Liver (tissue), 8 donors: ENCODE measurements at regions not wholly inside any gene's neighbourhood (a gene's known extent, or its start where the extent isn't known, plus 50 kb on each side); places are given as distances from the start of the nearest gene placed in this dataset.

Source experiments
- DNase-seq: peaks from one replicate; pipeline ENCODE4 v3.0.0-alpha.2; 2017; ENCODE audit warnings: low spot score
- H3K27ac ChIP-seq, 2 donors: one replicate each; pipeline ENCODE4 v1.7.0; 2013; ENCODE audit warnings: inconsistent platforms in 2 of 2, low read length in 2 of 2, control low read depth in 1 of 2, low read depth in 1 of 2, mild to moderate bottlenecking in 1 of 2
- H3K27me3 ChIP-seq, 4 donors: one replicate each; pipeline versions ENCODE4 v1.6.1 to v1.7.0; 2013; ENCODE audit warnings: low read length in 3 of 4, inconsistent platforms in 1 of 4, mild to moderate bottlenecking in 1 of 4, moderate library complexity in 1 of 4; ENCODE audit not compliant: control insufficient read depth in 4 of 4, insufficient read depth in 4 of 4
- H3K36me3 ChIP-seq, 4 donors: one replicate each; pipeline versions ENCODE4 v1.6.1 to v1.7.0; 2013; ENCODE audit warnings: low read length in 3 of 4, mild to moderate bottlenecking in 3 of 4, low read depth in 1 of 4, moderate library complexity in 1 of 4; ENCODE audit not compliant: control insufficient read depth in 4 of 4, insufficient read depth in 3 of 4
- H3K4me1 ChIP-seq, 4 donors: one replicate each; pipeline versions ENCODE4 v1.6.1 to v1.7.0; 2013; ENCODE audit warnings: low read length in 3 of 4, mild to moderate bottlenecking in 3 of 4, moderate library complexity in 1 of 4; ENCODE audit not compliant: control insufficient read depth in 4 of 4, insufficient read depth in 4 of 4
- H3K4me3 ChIP-seq, 3 donors: one replicate each; pipeline versions ENCODE4 v1.6.1 to v1.7.0; 2013; ENCODE audit warnings: low read length in 3 of 3, control low read depth in 1 of 3, low read depth in 1 of 3, mild to moderate bottlenecking in 1 of 3
- H3K9ac ChIP-seq, 2 donors: one replicate each; pipeline ENCODE4 v1.7.0; 2013; ENCODE audit warnings: low read length in 2 of 2, mild to moderate bottlenecking in 2 of 2, moderate library complexity in 2 of 2, control low read depth in 1 of 2, low read depth in 1 of 2
- H3K9me3 ChIP-seq, 4 donors: one replicate each; pipeline versions ENCODE4 v1.6.1 to v1.7.0; 2013; ENCODE audit warnings: low read length in 3 of 4; ENCODE audit not compliant: control insufficient read depth in 4 of 4
- EGR1 ChIP-seq, 2 donors: IDR thresholded peaks; 2 replicates each; pipeline ENCODE4 v1.6.1; 2016 to 2018; ENCODE audit warnings: antibody characterized with exemption in 2 of 2, low read depth in 2 of 2
- FOXA1 ChIP-seq: IDR thresholded peaks from 2 replicates; pipeline ENCODE4 v1.6.1; 2016; ENCODE audit warnings: antibody characterized with exemption
- FOXA2 ChIP-seq: IDR thresholded peaks from 2 replicates; pipeline ENCODE4 v1.6.1; 2016; ENCODE audit warnings: antibody characterized with exemption
- GABPA ChIP-seq, 2 donors: IDR thresholded peaks in 1 of 2; conservative IDR thresholded peaks in 1 of 2; 2 replicates each; pipeline ENCODE4 v1.6.1; 2016; ENCODE audit warnings: antibody characterized with exemption in 2 of 2, mild to moderate bottlenecking in 1 of 2, moderate library complexity in 1 of 2
- HNF4A ChIP-seq, 2 donors: conservative IDR thresholded peaks; 2 replicates each; pipeline ENCODE4 v1.6.1; 2016; ENCODE audit warnings: antibody characterized with exemption in 2 of 2, mild to moderate bottlenecking in 2 of 2
- HNF4G ChIP-seq: IDR thresholded peaks from 2 replicates; pipeline ENCODE4 v1.6.1; 2016; ENCODE audit warnings: antibody characterized with exemption
- JUND ChIP-seq, 2 donors: IDR thresholded peaks; 2 replicates each; pipeline ENCODE4 v1.6.1; 2016; ENCODE audit warnings: antibody characterized with exemption in 2 of 2
- NR2F2 ChIP-seq: IDR thresholded peaks from 2 replicates; pipeline ENCODE4 v1.6.1; 2016; ENCODE audit warnings: antibody characterized with exemption
- RAD21 ChIP-seq, 2 donors: IDR thresholded peaks; 2 replicates each; pipeline ENCODE4 v1.6.1; 2016; ENCODE audit warnings: antibody characterized with exemption in 2 of 2, mild to moderate bottlenecking in 2 of 2
- RXRA ChIP-seq, 2 donors: IDR thresholded peaks; 2 replicates each; pipeline ENCODE4 v1.6.1; 2017 to 2018; ENCODE audit warnings: antibody characterized with exemption in 2 of 2, mild to moderate bottlenecking in 1 of 2
- SP1 ChIP-seq: IDR thresholded peaks from 2 replicates; pipeline ENCODE4 v1.6.1; 2018; ENCODE audit warnings: antibody characterized with exemption, mild to moderate bottlenecking
- TAF1 ChIP-seq: conservative IDR thresholded peaks from 2 replicates; pipeline ENCODE4 v1.6.1; 2016; ENCODE audit warnings: antibody characterized with exemption, mild to moderate bottlenecking
- YY1 ChIP-seq: IDR thresholded peaks from 2 replicates; pipeline ENCODE4 v1.6.1; 2016; ENCODE audit warnings: antibody characterized with exemption, mild to moderate bottlenecking
- WGBS: extraction: QIAGEN DNeasy Blood & Tissue Kit; methylation state at CpG from one replicate; pipeline ENCODE4 v1.1.7; 2013; 5-methylcytosine and 5-hydroxymethylcytosine counted together
- TF ChIP-seq, protein P1 (sequence below): IDR thresholded peaks from 2 replicates; pipeline ENCODE4 v1.6.1; 2016; ENCODE audit warnings: antibody characterized with exemption
- TF ChIP-seq, protein P2 (sequence below): IDR thresholded peaks from 2 replicates; pipeline ENCODE4 v1.6.1; 2016; ENCODE audit warnings: antibody characterized with exemption, mild to moderate bottlenecking
- TF ChIP-seq, protein P3 (sequence below): fragments of 150-350 bp; IDR thresholded peaks from 2 replicates; pipeline ENCODE4 v1.5.1; 2017; ENCODE audit warnings: improper control_type of control experiment, low read depth, low read length; ENCODE audit not compliant: missing input control
- TF ChIP-seq, protein P4 (sequence below): IDR thresholded peaks from 2 replicates; pipeline ENCODE4 v1.6.1; 2016; ENCODE audit warnings: antibody characterized with exemption
- TF ChIP-seq, protein P5 (sequence below): IDR thresholded peaks from 2 replicates; pipeline ENCODE4 v1.6.1; 2016; ENCODE audit warnings: antibody characterized with exemption
- donor health status: healthy.
- donor health status: healthy.
- donor health status: healthy.
- donor health status: healthy.
- donor health status: healthy.

DNA sequence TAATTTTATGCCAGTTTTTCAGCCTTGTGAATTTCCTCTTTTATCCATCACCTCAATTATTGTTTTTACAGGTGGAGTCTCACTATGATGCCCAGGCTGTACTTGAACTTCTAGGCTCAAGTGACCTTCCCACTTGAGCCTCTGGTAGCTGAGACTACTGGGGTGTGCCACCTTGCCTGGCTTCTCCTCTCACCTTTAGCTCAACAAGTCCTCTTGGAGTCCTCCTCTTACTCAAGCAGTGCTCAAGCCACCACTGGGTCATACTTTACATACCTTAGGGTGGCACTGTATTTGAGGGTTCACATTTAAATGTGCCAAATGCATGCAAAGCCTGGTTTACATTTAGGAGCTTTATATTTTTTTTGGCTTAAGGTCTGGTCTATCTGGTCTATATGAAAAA is 350.1 kb upstream of the MCTP2 start:
- Histone ChIP-seq H3K27me3 (peaks cover 0 to 2% (median 0%) of the 10 kb centered on the region in 4 donors), H3K9me3 (no peaks in the 10 kb centered on the region), H3K4me1 (no peaks in the 10 kb centered on the region), H3K4me3 (no peak overlapping the region), H3K27ac (no peak overlapping the region), H3K36me3 (no peaks in the 10 kb centered on the region), H3K9ac (no peak overlapping the region)
- no peak for DNase-seq
- TF ChIP-seq EGR1 (IDR thresholded peaks at IDR 0.05; ENCODE audit: low read depth in 2 of 2), result no peak
- no peak for TF ChIP-seq JUND (IDR thresholded peaks at IDR 0.05)
- TF ChIP-seq SP1, result no peak
- no peak for TF ChIP-seq GABPA (IDR thresholded peaks at IDR 0.05 in 1 of 2, conservative IDR thresholded peaks at IDR 0.05 in 1 of 2)
- TF ChIP-seq FOXA2, result no peak
- TF ChIP-seq HNF4G, result no peak

DNA sequence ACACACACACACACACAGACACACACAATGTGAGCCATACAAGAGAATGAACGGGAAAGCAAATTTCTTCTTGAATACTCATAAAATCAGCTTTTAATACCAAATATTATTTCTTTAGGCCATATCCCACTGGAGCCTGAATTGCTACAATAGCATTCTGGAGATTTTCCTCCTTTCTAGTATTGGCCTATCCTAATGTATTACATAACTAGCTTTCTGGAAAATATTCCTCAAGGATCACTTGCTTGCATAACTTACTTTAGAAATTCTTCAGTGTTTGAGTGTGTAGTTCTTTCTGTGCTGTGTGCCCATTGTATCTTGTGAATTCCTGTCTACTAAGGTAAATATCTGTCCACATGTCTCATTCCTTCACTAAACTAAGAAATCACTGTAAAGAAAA is 351.0 kb upstream of the MCTP2 start:
- H3K9me3 ChIP-seq, result no peaks in the 10 kb centered on the region
- TF ChIP-seq FOXA2 (no peak), HNF4A (conservative IDR thresholded peaks at IDR 0.05) (no peak), NR2F2 (no peak), YY1 (no peak), TAF1 (no peak), JUND (IDR thresholded peaks at IDR 0.05) (no peak), RXRA (IDR thresholded peaks at IDR 0.05) (no peak), FOXA1 (no peak), RAD21 (IDR thresholded peaks at IDR 0.05) (no peak)
- TF ChIP-seq, protein P1, sequence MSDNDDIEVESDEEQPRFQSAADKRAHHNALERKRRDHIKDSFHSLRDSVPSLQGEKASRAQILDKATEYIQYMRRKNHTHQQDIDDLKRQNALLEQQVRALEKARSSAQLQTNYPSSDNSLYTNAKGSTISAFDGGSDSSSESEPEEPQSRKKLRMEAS, result no peak
- TF ChIP-seq, protein P2, sequence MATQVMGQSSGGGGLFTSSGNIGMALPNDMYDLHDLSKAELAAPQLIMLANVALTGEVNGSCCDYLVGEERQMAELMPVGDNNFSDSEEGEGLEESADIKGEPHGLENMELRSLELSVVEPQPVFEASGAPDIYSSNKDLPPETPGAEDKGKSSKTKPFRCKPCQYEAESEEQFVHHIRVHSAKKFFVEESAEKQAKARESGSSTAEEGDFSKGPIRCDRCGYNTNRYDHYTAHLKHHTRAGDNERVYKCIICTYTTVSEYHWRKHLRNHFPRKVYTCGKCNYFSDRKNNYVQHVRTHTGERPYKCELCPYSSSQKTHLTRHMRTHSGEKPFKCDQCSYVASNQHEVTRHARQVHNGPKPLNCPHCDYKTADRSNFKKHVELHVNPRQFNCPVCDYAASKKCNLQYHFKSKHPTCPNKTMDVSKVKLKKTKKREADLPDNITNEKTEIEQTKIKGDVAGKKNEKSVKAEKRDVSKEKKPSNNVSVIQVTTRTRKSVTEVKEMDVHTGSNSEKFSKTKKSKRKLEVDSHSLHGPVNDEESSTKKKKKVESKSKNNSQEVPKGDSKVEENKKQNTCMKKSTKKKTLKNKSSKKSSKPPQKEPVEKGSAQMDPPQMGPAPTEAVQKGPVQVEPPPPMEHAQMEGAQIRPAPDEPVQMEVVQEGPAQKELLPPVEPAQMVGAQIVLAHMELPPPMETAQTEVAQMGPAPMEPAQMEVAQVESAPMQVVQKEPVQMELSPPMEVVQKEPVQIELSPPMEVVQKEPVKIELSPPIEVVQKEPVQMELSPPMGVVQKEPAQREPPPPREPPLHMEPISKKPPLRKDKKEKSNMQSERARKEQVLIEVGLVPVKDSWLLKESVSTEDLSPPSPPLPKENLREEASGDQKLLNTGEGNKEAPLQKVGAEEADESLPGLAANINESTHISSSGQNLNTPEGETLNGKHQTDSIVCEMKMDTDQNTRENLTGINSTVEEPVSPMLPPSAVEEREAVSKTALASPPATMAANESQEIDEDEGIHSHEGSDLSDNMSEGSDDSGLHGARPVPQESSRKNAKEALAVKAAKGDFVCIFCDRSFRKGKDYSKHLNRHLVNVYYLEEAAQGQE, result no peak
- TF ChIP-seq, protein P3, sequence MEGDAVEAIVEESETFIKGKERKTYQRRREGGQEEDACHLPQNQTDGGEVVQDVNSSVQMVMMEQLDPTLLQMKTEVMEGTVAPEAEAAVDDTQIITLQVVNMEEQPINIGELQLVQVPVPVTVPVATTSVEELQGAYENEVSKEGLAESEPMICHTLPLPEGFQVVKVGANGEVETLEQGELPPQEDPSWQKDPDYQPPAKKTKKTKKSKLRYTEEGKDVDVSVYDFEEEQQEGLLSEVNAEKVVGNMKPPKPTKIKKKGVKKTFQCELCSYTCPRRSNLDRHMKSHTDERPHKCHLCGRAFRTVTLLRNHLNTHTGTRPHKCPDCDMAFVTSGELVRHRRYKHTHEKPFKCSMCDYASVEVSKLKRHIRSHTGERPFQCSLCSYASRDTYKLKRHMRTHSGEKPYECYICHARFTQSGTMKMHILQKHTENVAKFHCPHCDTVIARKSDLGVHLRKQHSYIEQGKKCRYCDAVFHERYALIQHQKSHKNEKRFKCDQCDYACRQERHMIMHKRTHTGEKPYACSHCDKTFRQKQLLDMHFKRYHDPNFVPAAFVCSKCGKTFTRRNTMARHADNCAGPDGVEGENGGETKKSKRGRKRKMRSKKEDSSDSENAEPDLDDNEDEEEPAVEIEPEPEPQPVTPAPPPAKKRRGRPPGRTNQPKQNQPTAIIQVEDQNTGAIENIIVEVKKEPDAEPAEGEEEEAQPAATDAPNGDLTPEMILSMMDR, result no peak
- TF ChIP-seq, protein P4, sequence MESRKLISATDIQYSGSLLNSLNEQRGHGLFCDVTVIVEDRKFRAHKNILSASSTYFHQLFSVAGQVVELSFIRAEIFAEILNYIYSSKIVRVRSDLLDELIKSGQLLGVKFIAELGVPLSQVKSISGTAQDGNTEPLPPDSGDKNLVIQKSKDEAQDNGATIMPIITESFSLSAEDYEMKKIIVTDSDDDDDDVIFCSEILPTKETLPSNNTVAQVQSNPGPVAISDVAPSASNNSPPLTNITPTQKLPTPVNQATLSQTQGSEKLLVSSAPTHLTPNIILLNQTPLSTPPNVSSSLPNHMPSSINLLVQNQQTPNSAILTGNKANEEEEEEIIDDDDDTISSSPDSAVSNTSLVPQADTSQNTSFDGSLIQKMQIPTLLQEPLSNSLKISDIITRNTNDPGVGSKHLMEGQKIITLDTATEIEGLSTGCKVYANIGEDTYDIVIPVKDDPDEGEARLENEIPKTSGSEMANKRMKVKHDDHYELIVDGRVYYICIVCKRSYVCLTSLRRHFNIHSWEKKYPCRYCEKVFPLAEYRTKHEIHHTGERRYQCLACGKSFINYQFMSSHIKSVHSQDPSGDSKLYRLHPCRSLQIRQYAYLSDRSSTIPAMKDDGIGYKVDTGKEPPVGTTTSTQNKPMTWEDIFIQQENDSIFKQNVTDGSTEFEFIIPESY, result no peak
- TF ChIP-seq, protein P5, sequence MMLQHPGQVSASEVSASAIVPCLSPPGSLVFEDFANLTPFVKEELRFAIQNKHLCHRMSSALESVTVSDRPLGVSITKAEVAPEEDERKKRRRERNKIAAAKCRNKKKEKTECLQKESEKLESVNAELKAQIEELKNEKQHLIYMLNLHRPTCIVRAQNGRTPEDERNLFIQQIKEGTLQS, result no peak
- no peak for DNase-seq
- WGBS, result 76% methylated on average over 1 of the region's 1 CpG
- H3K4me3 ChIP-seq, result no peak overlapping the region
- no peak overlapping the region for H3K27ac ChIP-seq
- H3K36me3 ChIP-seq, result no peaks in the 10 kb centered on the region
- H3K9ac ChIP-seq, result no peak overlapping the region
- H3K4me1 ChIP-seq, result no peaks in the 10 kb centered on the region
- H3K27me3 ChIP-seq, result no peaks in the 10 kb centered on the region
